Hepatocyte (in vitro differentiated cells): ENCODE measurements at regions not wholly inside any gene's neighbourhood (a gene's known extent, or its start where the extent isn't known, plus 50 kb on each side); places are given as distances from the start of the nearest gene placed in this dataset.

ENCODE experiments used
- DNase-seq: peaks from one replicate; pipeline ENCODE4 v3.0.0-alpha.2; 2016; ENCODE audit warnings: low spot score
- H2AFZ ChIP-seq: fragments of 200-600 bp; sonication (generic); 2 replicates; pipeline ENCODE4 v1.6.0; 2016; ENCODE audit warnings: antibody characterized with exemption, mild to moderate bottlenecking
- H3K27ac ChIP-seq: fragments of 200-600 bp; sonication (generic); 2 replicates; pipeline ENCODE4 v1.5.1; 2016; ENCODE audit warnings: mild to moderate bottlenecking
- H3K27me3 ChIP-seq: fragments of 200-600 bp; sonication (generic); 2 replicates; pipeline ENCODE4 v1.6.1; 2016
- H3K36me3 ChIP-seq: fragments of 200-600 bp; sonication (generic); replicated peaks from 2 replicates; pipeline ENCODE4 v1.5.1; 2016; ENCODE audit warnings: low read depth; ENCODE audit not compliant: insufficient read depth
- H3K4me1 ChIP-seq: fragments of 200-600 bp; sonication (generic); 2 replicates; pipeline ENCODE4 v1.5.1; 2016; ENCODE audit warnings: mild to moderate bottlenecking, moderate library complexity; ENCODE audit not compliant: insufficient read depth
- H3K4me2 ChIP-seq: fragments of 200-600 bp; sonication (generic); 2 replicates; pipeline ENCODE4 v1.6.0; 2016
- H3K4me3 ChIP-seq: fragments of 200-600 bp; sonication (generic); 2 replicates; pipeline ENCODE4 v1.5.1; 2016; ENCODE audit warnings: mild to moderate bottlenecking
- H3K79me2 ChIP-seq: fragments of 200-600 bp; sonication (generic); 2 replicates; pipeline ENCODE4 v1.6.0; 2017; ENCODE audit warnings: mild to moderate bottlenecking
- H3K9me2 ChIP-seq: fragments of 200-600 bp; sonication (generic); replicated peaks from 2 replicates; pipeline ENCODE4 v1.6.0; 2017; ENCODE audit warnings: mild to moderate bottlenecking; ENCODE audit not compliant: insufficient read depth
- H3K9me3 ChIP-seq: fragments of 200-600 bp; sonication (generic); 2 replicates; pipeline ENCODE4 v1.5.1; 2016; ENCODE audit warnings: low read depth, mild to moderate bottlenecking
- H4K20me1 ChIP-seq: fragments of 200-600 bp; sonication (generic); 2 replicates; pipeline ENCODE4 v1.6.0; 2016; ENCODE audit warnings: mild to moderate bottlenecking; ENCODE audit not compliant: insufficient read depth, poor library complexity, severe bottlenecking
- EZH2 ChIP-seq: fragments of 200-600 bp; sonication (generic); IDR thresholded peaks from 2 replicates; pipeline ENCODE4 v1.6.1; 2016; ENCODE audit warnings: antibody characterized with exemption, mild to moderate bottlenecking, borderline replicate concordance
- EZH2phosphoT487 ChIP-seq: fragments of 200-600 bp; sonication (generic); IDR thresholded peaks from one replicate; pipeline ENCODE4 v1.6.1; 2018; ENCODE audit warnings: antibody characterized with exemption, mild to moderate bottlenecking, low read depth, moderate library complexity; ENCODE audit not compliant: unreplicated experiment, severe bottlenecking
- WGBS: methylation state at CpG from one replicate; pipeline ENCODE4 v1.1.6; 2016; ENCODE audit warnings: low lambda C conversion rate; ENCODE audit errors: missing lambda C conversion rate; 5-methylcytosine and 5-hydroxymethylcytosine counted together
- TF ChIP-seq, protein P1 (sequence below): fragments of 200-600 bp; sonication (generic); IDR thresholded peaks from 2 replicates; pipeline ENCODE4 v1.5.1; 2016; ENCODE audit warnings: antibody characterized with exemption, mild to moderate bottlenecking; ENCODE audit not compliant: poor library complexity

- H3K9me2 ChIP-seq = no peaks in the 10 kb centered on the region
- no peak overlapping the region for H3K4me3 ChIP-seq
- DNase-seq = no peak
- no peak overlapping the region for H3K4me2 ChIP-seq
- H3K9me3 ChIP-seq = no peaks in the 10 kb centered on the region
- no peak overlapping the region for H3K27ac ChIP-seq
- no peaks in the 10 kb centered on the region for H3K36me3 ChIP-seq
- H3K27me3 ChIP-seq = peaks cover 3% of the 10 kb centered on the region
- WGBS = 85% methylated on average over 4 of the region's 4 CpGs
- no peak overlapping the region for H2AFZ ChIP-seq
- no peaks in the 10 kb centered on the region for H3K4me1 ChIP-seq
- H3K79me2 ChIP-seq = no peaks in the 10 kb centered on the region
- no peaks in the 10 kb centered on the region for H4K20me1 ChIP-seq
- TF ChIP-seq EZH2 = no peak
Measured at GRCh38 chr12:98238515-98239130, 276.8 kb upstream of the TMPO start.

DNA sequence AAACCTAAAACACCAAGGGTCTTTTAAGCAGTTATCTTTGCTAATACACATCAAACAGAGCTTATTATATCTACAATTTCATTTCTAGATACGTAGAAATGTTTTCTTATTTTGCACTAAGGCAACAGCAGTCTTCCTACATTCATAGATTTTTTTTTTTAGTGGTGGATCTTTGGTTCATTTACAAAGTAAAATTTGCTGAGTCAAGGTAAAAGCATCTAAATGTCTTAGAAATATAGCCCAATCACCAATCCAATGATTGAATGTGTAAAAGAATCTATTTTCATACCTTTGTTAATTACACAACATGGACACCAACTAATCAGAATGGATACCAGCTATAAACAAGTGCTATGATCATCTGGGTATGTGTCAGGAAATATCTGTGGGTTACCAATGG, 272.2 kb upstream of the TMPO start:
- Histone ChIP-seq H3K27me3 (peaks cover 3% of the 10 kb centered on the region), H3K4me1 (no peaks in the 10 kb centered on the region), H3K4me2 (no peak overlapping the region), H2AFZ (no peak overlapping the region), H3K4me3 (no peak overlapping the region), H3K9me3 (no peaks in the 10 kb centered on the region), H3K36me3 (no peaks in the 10 kb centered on the region), H3K79me2 (no peaks in the 10 kb centered on the region), H4K20me1 (no peaks in the 10 kb centered on the region), H3K27ac (no peak overlapping the region), H3K9me2 (no peaks in the 10 kb centered on the region)
- 76% methylated on average over 1 of the region's 1 CpG for WGBS
- no peak for DNase-seq
- TF ChIP-seq EZH2phosphoT487 (no peak), EZH2 (no peak)
- TF ChIP-seq, protein P1, sequence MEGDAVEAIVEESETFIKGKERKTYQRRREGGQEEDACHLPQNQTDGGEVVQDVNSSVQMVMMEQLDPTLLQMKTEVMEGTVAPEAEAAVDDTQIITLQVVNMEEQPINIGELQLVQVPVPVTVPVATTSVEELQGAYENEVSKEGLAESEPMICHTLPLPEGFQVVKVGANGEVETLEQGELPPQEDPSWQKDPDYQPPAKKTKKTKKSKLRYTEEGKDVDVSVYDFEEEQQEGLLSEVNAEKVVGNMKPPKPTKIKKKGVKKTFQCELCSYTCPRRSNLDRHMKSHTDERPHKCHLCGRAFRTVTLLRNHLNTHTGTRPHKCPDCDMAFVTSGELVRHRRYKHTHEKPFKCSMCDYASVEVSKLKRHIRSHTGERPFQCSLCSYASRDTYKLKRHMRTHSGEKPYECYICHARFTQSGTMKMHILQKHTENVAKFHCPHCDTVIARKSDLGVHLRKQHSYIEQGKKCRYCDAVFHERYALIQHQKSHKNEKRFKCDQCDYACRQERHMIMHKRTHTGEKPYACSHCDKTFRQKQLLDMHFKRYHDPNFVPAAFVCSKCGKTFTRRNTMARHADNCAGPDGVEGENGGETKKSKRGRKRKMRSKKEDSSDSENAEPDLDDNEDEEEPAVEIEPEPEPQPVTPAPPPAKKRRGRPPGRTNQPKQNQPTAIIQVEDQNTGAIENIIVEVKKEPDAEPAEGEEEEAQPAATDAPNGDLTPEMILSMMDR = no peak

GRCh38 chr12:98244136-98244535, 271.3 kb upstream of the TMPO start:
- H3K27me3 ChIP-seq = peaks cover 3% of the 10 kb centered on the region
- 30% methylated on average over 2 of the region's 2 CpGs for WGBS
- no peaks in the 10 kb centered on the region for H3K79me2 ChIP-seq

GRCh38 chr12:98253207-98254037, 262.0 kb upstream of the TMPO start:
- Histone ChIP-seq H4K20me1 (no peaks in the 10 kb centered on the region), H3K4me1 (no peaks in the 10 kb centered on the region), H3K79me2 (no peaks in the 10 kb centered on the region), H3K9me3 (no peaks in the 10 kb centered on the region), H2AFZ (no peak overlapping the region), H3K9me2 (no peaks in the 10 kb centered on the region), H3K4me3 (no peak overlapping the region), H3K36me3 (no peaks in the 10 kb centered on the region), H3K4me2 (no peak overlapping the region), H3K27ac (no peak overlapping the region), H3K27me3 (no peaks in the 10 kb centered on the region)
- DNase-seq = no peak
- 52% methylated on average over 7 of the region's 7 CpGs for WGBS
- TF ChIP-seq EZH2 (no peak), EZH2phosphoT487 (no peak)
- TF ChIP-seq, protein P1 = no peak

More at GRCh38 chr12:98244136-98244535, 271.3 kb upstream of the TMPO start:
- DNase-seq = peak; percentile 9
- H4K20me1 ChIP-seq = no peaks in the 10 kb centered on the region
- H3K4me2 ChIP-seq = no peak overlapping the region
- no peak overlapping the region for H3K27ac ChIP-seq
- H3K9me2 ChIP-seq = no peaks in the 10 kb centered on the region
- no peaks in the 10 kb centered on the region for H3K4me1 ChIP-seq
- no peaks in the 10 kb centered on the region for H3K36me3 ChIP-seq
- no peak for TF ChIP-seq EZH2
- TF ChIP-seq, protein P1 = no peak
- no peaks in the 10 kb centered on the region for H3K9me3 ChIP-seq
- H3K4me3 ChIP-seq = no peak overlapping the region
- H2AFZ ChIP-seq = no peak overlapping the region
